HG03280 (cell line): ENCODE measurements at regions not wholly inside any gene's neighbourhood (a gene's known extent, or its start where the extent isn't known, plus 50 kb on each side); places are given as distances from the start of the nearest gene placed in this dataset.

Experiments
- ATAC-seq: cut with Tn5 transposase; IDR thresholded peaks from one replicate; pipeline ENCODE4 v1.9.1; 2021; ENCODE audit warnings: mild to moderate bottlenecking, moderate library complexity; ENCODE audit not compliant: unreplicated experiment

- ATAC-seq: no peak
These were observed 57.8 kb upstream of the PLAC8 start for GRCh38 chr4:83172371-83172770.

- no peak for ATAC-seq
These were observed 57.0 kb upstream of the PLAC8 start for GRCh38 chr4:83171436-83172039.

- ATAC-seq: no peak
These were observed 56.4 kb upstream of the PLAC8 start for GRCh38 chr4:83170952-83171399.
